ENCODE measurements at regions not wholly inside any gene's neighbourhood (a gene's known extent, or its start where the extent isn't known, plus 50 kb on each side); places are given as distances from the start of the nearest gene placed in this dataset.

GRCh38 chr2:225920621-225921220 lies 521.2 kb downstream of the NYAP2 start:
- no peaks in the 10 kb centered on the region for H3K36me3 ChIP-seq (ENCODE audit: insufficient read depth)
- no peak overlapping the region for H3K27ac Mint-ChIP-seq
- TF ChIP-seq, protein P1, sequence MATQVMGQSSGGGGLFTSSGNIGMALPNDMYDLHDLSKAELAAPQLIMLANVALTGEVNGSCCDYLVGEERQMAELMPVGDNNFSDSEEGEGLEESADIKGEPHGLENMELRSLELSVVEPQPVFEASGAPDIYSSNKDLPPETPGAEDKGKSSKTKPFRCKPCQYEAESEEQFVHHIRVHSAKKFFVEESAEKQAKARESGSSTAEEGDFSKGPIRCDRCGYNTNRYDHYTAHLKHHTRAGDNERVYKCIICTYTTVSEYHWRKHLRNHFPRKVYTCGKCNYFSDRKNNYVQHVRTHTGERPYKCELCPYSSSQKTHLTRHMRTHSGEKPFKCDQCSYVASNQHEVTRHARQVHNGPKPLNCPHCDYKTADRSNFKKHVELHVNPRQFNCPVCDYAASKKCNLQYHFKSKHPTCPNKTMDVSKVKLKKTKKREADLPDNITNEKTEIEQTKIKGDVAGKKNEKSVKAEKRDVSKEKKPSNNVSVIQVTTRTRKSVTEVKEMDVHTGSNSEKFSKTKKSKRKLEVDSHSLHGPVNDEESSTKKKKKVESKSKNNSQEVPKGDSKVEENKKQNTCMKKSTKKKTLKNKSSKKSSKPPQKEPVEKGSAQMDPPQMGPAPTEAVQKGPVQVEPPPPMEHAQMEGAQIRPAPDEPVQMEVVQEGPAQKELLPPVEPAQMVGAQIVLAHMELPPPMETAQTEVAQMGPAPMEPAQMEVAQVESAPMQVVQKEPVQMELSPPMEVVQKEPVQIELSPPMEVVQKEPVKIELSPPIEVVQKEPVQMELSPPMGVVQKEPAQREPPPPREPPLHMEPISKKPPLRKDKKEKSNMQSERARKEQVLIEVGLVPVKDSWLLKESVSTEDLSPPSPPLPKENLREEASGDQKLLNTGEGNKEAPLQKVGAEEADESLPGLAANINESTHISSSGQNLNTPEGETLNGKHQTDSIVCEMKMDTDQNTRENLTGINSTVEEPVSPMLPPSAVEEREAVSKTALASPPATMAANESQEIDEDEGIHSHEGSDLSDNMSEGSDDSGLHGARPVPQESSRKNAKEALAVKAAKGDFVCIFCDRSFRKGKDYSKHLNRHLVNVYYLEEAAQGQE (IDR thresholded peaks at IDR 0.05; ENCODE audit: unreplicated experiment) = no peak
- TF ChIP-seq POLR2AphosphoS5 (IDR thresholded peaks at IDR 0.05; ENCODE audit: low read depth) = no peak
- TF ChIP-seq CTCF (conservative IDR thresholded peaks at IDR 0.05; ENCODE audit: low read depth in 2 of 2) = no peak
- no peak for TF ChIP-seq EZH2phosphoT487 (IDR thresholded peaks at IDR 0.05; ENCODE audit: unreplicated experiment)
- TF ChIP-seq STAT1 (IDR thresholded peaks at IDR 0.05; ENCODE audit: unreplicated experiment) = no peak
- no peak for TF ChIP-seq ZNF114 (CRISPR knock-in tag; IDR thresholded peaks at IDR 0.05)
- TF ChIP-seq EZH2 (IDR thresholded peaks at IDR 0.05; ENCODE audit: low read depth, unreplicated experiment) = no peak
- TF ChIP-seq NANOG (IDR thresholded peaks at IDR 0.05; ENCODE audit: borderline replicate concordance) = no peak
- TF ChIP-seq ZNF331 (CRISPR knock-in tag; IDR thresholded peaks at IDR 0.05; ENCODE audit: low read depth) = no peak
- no peak for TF ChIP-seq CREB1 (CRISPR knock-in tag; IDR thresholded peaks at IDR 0.05; ENCODE audit: low read depth)
- TF ChIP-seq, protein P2, sequence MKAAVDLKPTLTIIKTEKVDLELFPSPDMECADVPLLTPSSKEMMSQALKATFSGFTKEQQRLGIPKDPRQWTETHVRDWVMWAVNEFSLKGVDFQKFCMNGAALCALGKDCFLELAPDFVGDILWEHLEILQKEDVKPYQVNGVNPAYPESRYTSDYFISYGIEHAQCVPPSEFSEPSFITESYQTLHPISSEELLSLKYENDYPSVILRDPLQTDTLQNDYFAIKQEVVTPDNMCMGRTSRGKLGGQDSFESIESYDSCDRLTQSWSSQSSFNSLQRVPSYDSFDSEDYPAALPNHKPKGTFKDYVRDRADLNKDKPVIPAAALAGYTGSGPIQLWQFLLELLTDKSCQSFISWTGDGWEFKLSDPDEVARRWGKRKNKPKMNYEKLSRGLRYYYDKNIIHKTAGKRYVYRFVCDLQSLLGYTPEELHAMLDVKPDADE (IDR thresholded peaks at IDR 0.05) = no peak
- no peak for TF ChIP-seq JUNB (IDR thresholded peaks at IDR 0.05; ENCODE audit: unreplicated experiment)
- TF ChIP-seq, protein P3, sequence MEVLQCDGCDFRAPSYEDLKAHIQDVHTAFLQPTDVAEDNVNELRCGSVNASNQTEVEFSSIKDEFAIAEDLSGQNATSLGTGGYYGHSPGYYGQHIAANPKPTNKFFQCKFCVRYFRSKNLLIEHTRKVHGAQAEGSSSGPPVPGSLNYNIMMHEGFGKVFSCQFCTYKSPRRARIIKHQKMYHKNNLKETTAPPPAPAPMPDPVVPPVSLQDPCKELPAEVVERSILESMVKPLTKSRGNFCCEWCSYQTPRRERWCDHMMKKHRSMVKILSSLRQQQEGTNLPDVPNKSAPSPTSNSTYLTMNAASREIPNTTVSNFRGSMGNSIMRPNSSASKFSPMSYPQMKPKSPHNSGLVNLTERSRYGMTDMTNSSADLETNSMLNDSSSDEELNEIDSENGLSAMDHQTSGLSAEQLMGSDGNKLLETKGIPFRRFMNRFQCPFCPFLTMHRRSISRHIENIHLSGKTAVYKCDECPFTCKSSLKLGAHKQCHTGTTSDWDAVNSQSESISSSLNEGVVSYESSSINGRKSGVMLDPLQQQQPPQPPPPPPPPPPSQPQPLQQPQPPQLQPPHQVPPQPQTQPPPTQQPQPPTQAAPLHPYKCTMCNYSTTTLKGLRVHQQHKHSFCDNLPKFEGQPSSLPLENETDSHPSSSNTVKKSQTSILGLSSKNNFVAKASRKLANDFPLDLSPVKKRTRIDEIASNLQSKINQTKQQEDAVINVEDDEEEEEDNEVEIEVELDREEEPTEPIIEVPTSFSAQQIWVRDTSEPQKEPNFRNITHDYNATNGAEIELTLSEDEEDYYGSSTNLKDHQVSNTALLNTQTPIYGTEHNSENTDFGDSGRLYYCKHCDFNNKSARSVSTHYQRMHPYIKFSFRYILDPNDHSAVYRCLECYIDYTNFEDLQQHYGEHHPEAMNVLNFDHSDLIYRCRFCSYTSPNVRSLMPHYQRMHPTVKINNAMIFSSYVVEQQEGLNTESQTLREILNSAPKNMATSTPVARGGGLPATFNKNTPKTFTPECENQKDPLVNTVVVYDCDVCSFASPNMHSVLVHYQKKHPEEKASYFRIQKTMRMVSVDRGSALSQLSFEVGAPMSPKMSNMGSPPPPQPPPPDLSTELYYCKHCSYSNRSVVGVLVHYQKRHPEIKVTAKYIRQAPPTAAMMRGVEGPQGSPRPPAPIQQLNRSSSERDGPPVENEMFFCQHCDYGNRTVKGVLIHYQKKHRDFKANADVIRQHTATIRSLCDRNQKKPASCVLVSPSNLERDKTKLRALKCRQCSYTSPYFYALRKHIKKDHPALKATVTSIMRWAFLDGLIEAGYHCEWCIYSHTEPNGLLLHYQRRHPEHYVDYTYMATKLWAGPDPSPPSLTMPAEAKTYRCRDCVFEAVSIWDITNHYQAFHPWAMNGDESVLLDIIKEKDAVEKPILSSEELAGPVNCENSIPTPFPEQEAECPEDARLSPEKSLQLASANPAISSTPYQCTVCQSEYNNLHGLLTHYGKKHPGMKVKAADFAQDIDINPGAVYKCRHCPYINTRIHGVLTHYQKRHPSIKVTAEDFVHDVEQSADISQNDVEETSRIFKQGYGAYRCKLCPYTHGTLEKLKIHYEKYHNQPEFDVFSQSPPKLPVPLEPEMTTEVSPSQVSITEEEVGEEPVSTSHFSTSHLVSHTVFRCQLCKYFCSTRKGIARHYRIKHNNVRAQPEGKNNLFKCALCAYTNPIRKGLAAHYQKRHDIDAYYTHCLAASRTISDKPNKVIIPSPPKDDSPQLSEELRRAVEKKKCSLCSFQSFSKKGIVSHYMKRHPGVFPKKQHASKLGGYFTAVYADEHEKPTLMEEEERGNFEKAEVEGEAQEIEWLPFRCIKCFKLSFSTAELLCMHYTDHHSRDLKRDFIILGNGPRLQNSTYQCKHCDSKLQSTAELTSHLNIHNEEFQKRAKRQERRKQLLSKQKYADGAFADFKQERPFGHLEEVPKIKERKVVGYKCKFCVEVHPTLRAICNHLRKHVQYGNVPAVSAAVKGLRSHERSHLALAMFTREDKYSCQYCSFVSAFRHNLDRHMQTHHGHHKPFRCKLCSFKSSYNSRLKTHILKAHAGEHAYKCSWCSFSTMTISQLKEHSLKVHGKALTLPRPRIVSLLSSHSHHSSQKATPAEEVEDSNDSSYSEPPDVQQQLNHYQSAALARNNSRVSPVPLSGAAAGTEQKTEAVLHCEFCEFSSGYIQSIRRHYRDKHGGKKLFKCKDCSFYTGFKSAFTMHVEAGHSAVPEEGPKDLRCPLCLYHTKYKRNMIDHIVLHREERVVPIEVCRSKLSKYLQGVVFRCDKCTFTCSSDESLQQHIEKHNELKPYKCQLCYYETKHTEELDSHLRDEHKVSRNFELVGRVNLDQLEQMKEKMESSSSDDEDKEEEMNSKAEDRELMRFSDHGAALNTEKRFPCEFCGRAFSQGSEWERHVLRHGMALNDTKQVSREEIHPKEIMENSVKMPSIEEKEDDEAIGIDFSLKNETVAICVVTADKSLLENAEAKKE (CRISPR knock-in tag; IDR thresholded peaks at IDR 0.05) = no peak

More at GRCh38 chr2:225920621-225921220, 521.2 kb downstream of the NYAP2 start:
- Histone ChIP-seq H3K27me3 (ENCODE audit: insufficient read depth) (no peaks in the 10 kb centered on the region), H3K4me2 (no peak overlapping the region), H3K4me3 (no peak overlapping the region), H3K4me1 (ENCODE audit: insufficient read depth) (no peaks in the 10 kb centered on the region), H3K27ac (ENCODE audit: low read depth) (no peak overlapping the region), H3F3A (replicated peaks; ENCODE audit: low read depth) (no peaks in the 10 kb centered on the region), H3K79me2 (replicated peaks; ENCODE audit: insufficient read depth) (no peaks in the 10 kb centered on the region), H3K9me2 (ENCODE audit: insufficient read depth) (no peaks in the 10 kb centered on the region), H2AFZ (no peak overlapping the region), H4K20me1 (replicated peaks; ENCODE audit: insufficient read depth) (no peaks in the 10 kb centered on the region)
- H3K36me3 Mint-ChIP-seq (ENCODE audit: low read depth) = no peaks in the 10 kb centered on the region
- no peaks in the 10 kb centered on the region for H3K9me3 Mint-ChIP-seq
- no peak for DNase-seq (ENCODE audit: low spot score)
- no peaks in the 10 kb centered on the region for H3K27me3 Mint-ChIP-seq (ENCODE audit: insufficient read depth, low read depth, poor library complexity)
- no peak for ATAC-seq
- no peaks in the 10 kb centered on the region for H3K4me1 Mint-ChIP-seq
- H3K4me3 Mint-ChIP-seq = no peak overlapping the region
